RWPE1 (cell line): ENCODE measurements at regions not wholly inside any gene's neighbourhood (a gene's known extent, or its start where the extent isn't known, plus 50 kb on each side); places are given as distances from the start of the nearest gene placed in this dataset.
"Not testable (repeated sequence)": the region's sequence is repeated elsewhere in the genome, so short reads cannot be mapped to it uniquely, and the experiment has no call there.

Source experiments
- CTCF ChIA-PET: fragments of 350-600 bp; sonication (Branson Sonifier 250); formaldehyde crosslinking; extraction: SDS; loops from one replicate; lab custom pipeline; 2021; lab: Yijun Ruan, JAX
- POLR2A ChIA-PET: fragments of 400-600 bp; formaldehyde crosslinking; extraction: SDS; loops from one replicate; lab custom pipeline; 2020; ENCODE audit warnings: antibody characterized with exemption; ENCODE audit not compliant: low non-redundant PET; lab: Yijun Ruan, JAX
- DNase-seq: peaks from one replicate; pipeline ENCODE4 v3.0.0; 2012; ENCODE audit warnings: low spot score
- H3K27ac ChIP-seq: fragments of 450-650 bp; 2 replicates; pipeline ENCODE4 v1.5.1; 2017
- CTCF ChIP-seq: fragments of 450-650 bp; conservative IDR thresholded peaks from 2 replicates; pipeline ENCODE4 v1.5.1; 2017; ENCODE audit warnings: low read depth, mild to moderate bottlenecking

- no peak for TF ChIP-seq CTCF
- ChIA-PET CTCF (no interaction called here), POLR2A (no interaction called here)
- no peak for DNase-seq
- H3K27ac ChIP-seq, result no peak overlapping the region
Observed at GRCh38 chr1:194367121-194367520, 1180.7 kb upstream of the B3GALT2 start.

- no peak for DNase-seq
- POLR2A ChIA-PET, result no interaction called here
- no peak overlapping the region for H3K27ac ChIP-seq
- no peak for TF ChIP-seq CTCF
- CTCF ChIA-PET, result no interaction called here
Observed at GRCh38 chr1:194366705-194367104, 1180.3 kb upstream of the B3GALT2 start.

- TF ChIP-seq CTCF, result no peak
- no peak overlapping the region for H3K27ac ChIP-seq
- POLR2A ChIA-PET, result no interaction called here
- no peak for DNase-seq
- CTCF ChIA-PET, result interaction anchor here (0.5 kb wide), 1 partner anchor 179 kb away, joined by 3 read pairs; no protein-coding TSS in a partner anchor
Observed at GRCh38 chr1:194362327-194362726, 1175.9 kb upstream of the B3GALT2 start.

- TF ChIP-seq CTCF, result no peak
- no peak for DNase-seq
- H3K27ac ChIP-seq, result no peak overlapping the region
- CTCF ChIA-PET, result no interaction called here
- POLR2A ChIA-PET, result no interaction called here
Observed at GRCh38 chr1:194361374-194362131, 1175.1 kb upstream of the B3GALT2 start.

- POLR2A ChIA-PET, result interaction anchor here (0.6 kb wide), 1 partner anchor 506 kb away, joined by 5 read pairs; no protein-coding TSS in a partner anchor
- H3K27ac ChIP-seq, result no peak overlapping the region
- no peak for TF ChIP-seq CTCF
- CTCF ChIA-PET, result no interaction called here
- no peak for DNase-seq
Observed at GRCh38 chr1:194358208-194358581, 1171.8 kb upstream of the B3GALT2 start.

GRCh38 chr1:194357573-194358207 is 1171.3 kb upstream of the B3GALT2 start:
- DNase-seq, H3K27ac ChIP-seq, CTCF ChIA-PET: not testable (repeated sequence)
- POLR2A ChIA-PET, result interaction anchor here (0.6 kb wide), 1 partner anchor 506 kb away, joined by 5 read pairs; no protein-coding TSS in a partner anchor
